Astrocyte of the cerebellum (primary cell): ENCODE measurements at regions not wholly inside any gene's neighbourhood (a gene's known extent, or its start where the extent isn't known, plus 50 kb on each side); places are given as distances from the start of the nearest gene placed in this dataset.

Source experiments
- DNase-seq: peaks from one replicate; pipeline ENCODE4 v3.0.0-alpha.2; 2011; ENCODE audit warnings: low read depth
- H3K4me3 ChIP-seq: 2 replicates; pipeline ENCODE4 v1.5.1; 2011; ENCODE audit warnings: mild to moderate bottlenecking, low read depth, low read length, moderate library complexity
- in situ Hi-C: cut with HindIII; loops from 2 replicates; pipeline ENCODE4 v1.10.0; 2017; ENCODE audit warnings: low sequenced_read_pairs
- TF ChIP-seq, protein P1 (sequence below): IDR thresholded peaks from 2 replicates; pipeline ENCODE4 v1.5.1; 2012; ENCODE audit warnings: low read length, low read depth, moderate library complexity, mild to moderate bottlenecking; ENCODE audit errors: missing control alignments

DNA sequence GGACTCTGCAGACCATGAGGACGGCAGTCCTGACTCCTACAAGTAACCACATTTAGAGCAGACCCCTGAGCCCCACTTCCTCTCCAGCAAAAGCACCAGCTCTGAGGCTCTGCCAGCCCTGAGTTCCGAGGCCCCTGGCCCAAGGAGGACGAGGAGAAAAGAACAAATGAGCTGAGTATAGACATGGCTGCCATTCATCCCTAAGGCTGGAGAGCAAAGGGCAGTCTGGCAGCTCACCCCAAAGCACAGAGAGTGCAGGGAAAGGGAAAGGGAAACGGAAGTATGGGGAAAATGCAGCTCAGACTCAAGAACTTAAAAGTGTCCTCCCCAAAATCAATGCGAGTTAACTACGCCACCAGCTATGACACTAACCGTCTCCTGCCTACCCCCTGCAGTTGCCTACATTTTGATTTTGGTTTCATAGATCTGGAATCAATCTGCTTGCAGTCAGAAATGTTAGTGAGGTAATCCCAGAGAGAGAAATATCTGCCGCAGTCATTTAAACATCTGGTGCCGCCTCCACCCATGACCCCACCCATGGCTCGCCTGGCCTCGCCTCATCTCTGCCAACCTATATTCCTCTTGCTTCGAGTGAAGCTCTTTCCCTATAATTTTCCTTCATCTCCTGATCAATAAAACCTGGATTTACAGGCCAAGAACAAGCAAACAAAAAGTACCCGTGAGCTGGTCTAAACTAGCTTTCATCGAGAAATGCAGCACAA, 49.6 kb upstream of the AFDN start:
- DNase-seq = no peak
- H3K4me3 ChIP-seq = no peak overlapping the region
- in situ Hi-C loops = no loop called here
- TF ChIP-seq, protein P1, sequence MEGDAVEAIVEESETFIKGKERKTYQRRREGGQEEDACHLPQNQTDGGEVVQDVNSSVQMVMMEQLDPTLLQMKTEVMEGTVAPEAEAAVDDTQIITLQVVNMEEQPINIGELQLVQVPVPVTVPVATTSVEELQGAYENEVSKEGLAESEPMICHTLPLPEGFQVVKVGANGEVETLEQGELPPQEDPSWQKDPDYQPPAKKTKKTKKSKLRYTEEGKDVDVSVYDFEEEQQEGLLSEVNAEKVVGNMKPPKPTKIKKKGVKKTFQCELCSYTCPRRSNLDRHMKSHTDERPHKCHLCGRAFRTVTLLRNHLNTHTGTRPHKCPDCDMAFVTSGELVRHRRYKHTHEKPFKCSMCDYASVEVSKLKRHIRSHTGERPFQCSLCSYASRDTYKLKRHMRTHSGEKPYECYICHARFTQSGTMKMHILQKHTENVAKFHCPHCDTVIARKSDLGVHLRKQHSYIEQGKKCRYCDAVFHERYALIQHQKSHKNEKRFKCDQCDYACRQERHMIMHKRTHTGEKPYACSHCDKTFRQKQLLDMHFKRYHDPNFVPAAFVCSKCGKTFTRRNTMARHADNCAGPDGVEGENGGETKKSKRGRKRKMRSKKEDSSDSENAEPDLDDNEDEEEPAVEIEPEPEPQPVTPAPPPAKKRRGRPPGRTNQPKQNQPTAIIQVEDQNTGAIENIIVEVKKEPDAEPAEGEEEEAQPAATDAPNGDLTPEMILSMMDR = no peak
